Mesendoderm (in vitro differentiated cells): ENCODE measurements at regions not wholly inside any gene's neighbourhood (a gene's known extent, or its start where the extent isn't known, plus 50 kb on each side); places are given as distances from the start of the nearest gene placed in this dataset.

ENCODE experiments used
- DNase-seq: peaks from one replicate; pipeline ENCODE4 v3.0.0; 2013
- H2AK5ac ChIP-seq: 2 replicates; pipeline ENCODE4 v1.6.1; 2013; ENCODE audit warnings: low read length, inconsistent platforms
- H2BK120ac ChIP-seq: 2 replicates; pipeline ENCODE4 v1.6.1; 2013; ENCODE audit warnings: low read depth, mild to moderate bottlenecking, low read length, moderate library complexity, mixed read lengths
- H2BK15ac ChIP-seq: replicated peaks from 2 replicates; pipeline ENCODE4 v1.6.1; 2013; ENCODE audit warnings: low read depth, mild to moderate bottlenecking, moderate library complexity
- H2BK5ac ChIP-seq: 2 replicates; pipeline ENCODE4 v1.6.1; 2013; ENCODE audit warnings: low read length, inconsistent platforms
- H3K18ac ChIP-seq: 2 replicates; pipeline ENCODE4 v1.6.1; 2013; ENCODE audit warnings: mild to moderate bottlenecking, low read length, mixed read lengths
- H3K23ac ChIP-seq: one replicate; pipeline ENCODE4 v1.6.1; 2013; ENCODE audit warnings: low read length
- H3K27ac ChIP-seq: 2 replicates; pipeline ENCODE4 v1.5.1; 2013; ENCODE audit warnings: low read depth, mild to moderate bottlenecking, inconsistent platforms, low read length, moderate library complexity
- H3K27me3 ChIP-seq: 2 replicates; pipeline ENCODE4 v1.6.1; 2013; ENCODE audit warnings: low read length, control low read depth, mild to moderate bottlenecking, inconsistent platforms; ENCODE audit not compliant: insufficient read depth, poor library complexity
- H3K36me3 ChIP-seq: 2 replicates; pipeline ENCODE4 v1.6.1; 2013; ENCODE audit warnings: low read length, inconsistent platforms; ENCODE audit not compliant: control insufficient read depth, insufficient read depth
- H3K4ac ChIP-seq: one replicate; pipeline ENCODE4 v1.6.1; 2013; ENCODE audit warnings: low read depth, mild to moderate bottlenecking, low read length, moderate library complexity
- H3K4me1 ChIP-seq: 2 replicates; pipeline ENCODE4 v1.6.1; 2013; ENCODE audit warnings: low read depth, low read length, inconsistent platforms; ENCODE audit not compliant: control insufficient read depth
- H3K4me2 ChIP-seq: 2 replicates; pipeline ENCODE4 v1.6.1; 2013; ENCODE audit warnings: low read length
- H3K4me3 ChIP-seq: 2 replicates; pipeline ENCODE4 v1.5.1; 2013; ENCODE audit warnings: mild to moderate bottlenecking, low read length
- H3K56ac ChIP-seq: one replicate; pipeline ENCODE4 v1.6.1; 2013; ENCODE audit warnings: low read length
- H3K79me1 ChIP-seq: 2 replicates; pipeline ENCODE4 v1.6.1; 2013; ENCODE audit warnings: low read length, inconsistent platforms
- H3K79me2 ChIP-seq: 2 replicates; pipeline ENCODE4 v1.6.1; 2013; ENCODE audit warnings: mild to moderate bottlenecking, low read length; ENCODE audit not compliant: control insufficient read depth, insufficient read depth
- H3K9ac ChIP-seq: 2 replicates; pipeline ENCODE4 v1.6.1; 2013; ENCODE audit warnings: low read length, inconsistent platforms
- H4K5ac ChIP-seq: one replicate; pipeline ENCODE4 v1.6.1; 2013; ENCODE audit warnings: low read length
- H4K8ac ChIP-seq: one replicate; pipeline ENCODE4 v1.6.1; 2013; ENCODE audit warnings: low read depth, mild to moderate bottlenecking, control low read depth, low read length, moderate library complexity
- WGBS: extraction: QIAGEN DNeasy Blood & Tissue Kit; methylation state at CpG from one replicate; pipeline ENCODE4 v1.1.7; 2013; ENCODE audit warnings: low lambda C conversion rate, missing lambda C conversion rate; ENCODE audit not compliant: insufficient coverage; ENCODE audit errors: extremely low coverage; 5-methylcytosine and 5-hydroxymethylcytosine counted together

DNA sequence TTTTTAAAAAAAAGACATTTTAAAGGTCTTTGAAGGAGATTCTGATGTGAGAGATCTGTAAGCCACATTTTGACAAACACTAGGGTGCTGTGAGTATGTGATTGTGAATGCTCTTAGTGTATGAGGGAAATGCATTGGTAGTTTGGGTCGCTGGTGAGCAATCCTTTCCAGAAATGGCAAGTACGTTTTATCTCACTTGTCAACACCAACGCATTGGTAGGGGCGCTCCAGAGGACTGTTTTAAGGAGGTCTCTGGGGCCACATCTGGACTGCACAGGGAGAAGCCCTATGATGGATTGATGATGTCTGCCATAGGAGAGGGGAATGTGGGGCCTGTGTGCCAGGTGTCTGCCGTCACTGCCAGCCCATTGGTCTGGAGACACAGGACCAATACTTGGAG lies 522.6 kb downstream of the BNC2 start:
- no CpG with 5 or more reads among the region's 5 CpGs for WGBS
- H3K9ac ChIP-seq: no peak overlapping the region
- H3K4ac ChIP-seq: no peak overlapping the region
- no peaks in the 10 kb centered on the region for H3K79me1 ChIP-seq
- H3K4me2 ChIP-seq: no peak overlapping the region
- H2AK5ac ChIP-seq: no peak overlapping the region
- no peak overlapping the region for H3K56ac ChIP-seq
- H2BK15ac ChIP-seq: no peak overlapping the region
- no peaks in the 10 kb centered on the region for H3K79me2 ChIP-seq
- H3K4me1 ChIP-seq: peaks cover 2% of the 10 kb centered on the region
- H4K5ac ChIP-seq: no peak overlapping the region
- H2BK5ac ChIP-seq: no peak overlapping the region
- no peak overlapping the region for H4K8ac ChIP-seq
- H3K27me3 ChIP-seq: no peaks in the 10 kb centered on the region
- H3K4me3 ChIP-seq: no peak overlapping the region
- no peak for DNase-seq
- no peak overlapping the region for H3K18ac ChIP-seq
- H3K23ac ChIP-seq: no peak overlapping the region
- H3K36me3 ChIP-seq: no peaks in the 10 kb centered on the region
- no peak overlapping the region for H3K27ac ChIP-seq
- no peak overlapping the region for H2BK120ac ChIP-seq

DNA sequence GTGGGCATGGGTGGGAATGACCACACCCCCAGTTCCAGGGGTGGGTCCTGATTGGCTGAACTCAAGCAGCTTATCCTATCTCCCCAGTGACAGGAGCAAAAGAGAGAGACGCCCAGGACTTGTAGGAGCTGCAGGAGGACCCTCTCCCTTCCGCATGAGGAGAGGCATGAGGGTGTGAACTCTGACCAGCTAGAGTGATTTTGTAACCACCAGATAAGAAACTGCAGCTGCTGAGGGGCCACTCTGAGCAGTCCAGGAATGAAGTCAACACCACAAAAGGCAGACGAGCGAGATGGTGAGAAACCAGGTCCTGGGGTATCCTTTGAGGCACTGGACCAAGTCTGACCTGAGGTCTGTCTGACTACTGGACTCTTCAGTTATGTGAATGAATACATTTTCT lies 521.9 kb downstream of the BNC2 start:
- no peak overlapping the region for H4K8ac ChIP-seq
- no peaks in the 10 kb centered on the region for H3K79me2 ChIP-seq
- no peak overlapping the region for H2BK5ac ChIP-seq
- H3K4me2 ChIP-seq: no peak overlapping the region
- no peak overlapping the region for H3K23ac ChIP-seq
- no peak overlapping the region for H3K4ac ChIP-seq
- no peak overlapping the region for H3K4me3 ChIP-seq
- no peak overlapping the region for H3K18ac ChIP-seq
- no peaks in the 10 kb centered on the region for H3K36me3 ChIP-seq
- no peak overlapping the region for H3K9ac ChIP-seq
- no peaks in the 10 kb centered on the region for H3K27me3 ChIP-seq
- H2BK120ac ChIP-seq: no peak overlapping the region
- peak; percentile 36 for DNase-seq
- no peak overlapping the region for H3K27ac ChIP-seq
- no peak overlapping the region for H2BK15ac ChIP-seq
- H3K79me1 ChIP-seq: no peaks in the 10 kb centered on the region
- H3K56ac ChIP-seq: no peak overlapping the region
- H2AK5ac ChIP-seq: no peak overlapping the region
- peaks cover 2% of the 10 kb centered on the region for H3K4me1 ChIP-seq
- WGBS: no CpG with 5 or more reads among the region's 4 CpGs
- H4K5ac ChIP-seq: no peak overlapping the region

GRCh38 chr9:16352251-16352650 lies 518.2 kb downstream of the BNC2 start:
- DNase-seq: no peak
- Histone ChIP-seq H3K4me3 (no peak overlapping the region), H3K27ac (no peak overlapping the region), H3K4me2 (no peak overlapping the region), H4K5ac (no peak overlapping the region), H3K79me2 (no peaks in the 10 kb centered on the region), H3K27me3 (no peaks in the 10 kb centered on the region), H3K56ac (no peak overlapping the region), H2AK5ac (no peak overlapping the region), H3K18ac (no peak overlapping the region), H3K36me3 (no peaks in the 10 kb centered on the region), H2BK120ac (no peak overlapping the region), H3K23ac (no peak overlapping the region), H2BK5ac (no peak overlapping the region), H4K8ac (no peak overlapping the region), H2BK15ac (no peak overlapping the region), H3K79me1 (no peaks in the 10 kb centered on the region), H3K4ac (no peak overlapping the region), H3K9ac (no peak overlapping the region), H3K4me1 (no peaks in the 10 kb centered on the region)
- no CpG with 5 or more reads among the region's 1 CpG for WGBS

DNA sequence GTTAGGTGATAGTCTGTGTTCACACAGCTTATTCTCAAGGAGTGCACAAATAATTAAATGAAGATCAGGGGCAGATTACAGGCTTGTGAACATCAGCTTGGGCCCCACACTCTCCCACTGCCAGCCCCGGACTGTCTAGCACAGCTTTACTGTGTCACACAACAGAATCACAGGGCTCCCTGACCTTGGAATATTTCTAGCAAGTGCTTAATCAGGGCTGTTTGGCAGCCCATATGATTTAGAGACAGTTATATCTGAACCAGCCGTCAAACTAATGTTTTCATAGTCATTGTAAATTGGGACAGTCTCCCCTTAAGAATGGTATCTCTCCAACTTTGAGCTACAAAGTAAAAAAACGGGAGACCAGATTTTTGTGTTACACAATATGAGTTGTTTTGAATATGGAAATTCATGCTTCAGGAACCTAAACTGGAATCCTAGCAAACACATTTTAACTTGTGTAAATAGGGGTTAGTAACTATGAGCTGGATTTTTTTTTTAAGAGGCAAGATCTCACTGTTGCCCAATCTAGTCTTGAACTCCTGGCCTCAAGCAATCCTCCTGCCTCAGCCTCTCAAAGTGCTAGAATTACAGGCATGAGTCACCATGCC lies 517.6 kb downstream of the BNC2 start:
- no peaks in the 10 kb centered on the region for H3K4me1 ChIP-seq
- DNase-seq: no peak
- H3K4me3 ChIP-seq: no peak overlapping the region
- no peak overlapping the region for H2BK15ac ChIP-seq
- H4K5ac ChIP-seq: no peak overlapping the region
- H3K36me3 ChIP-seq: no peaks in the 10 kb centered on the region
- no peak overlapping the region for H3K18ac ChIP-seq
- no peak overlapping the region for H4K8ac ChIP-seq
- H3K27ac ChIP-seq: no peak overlapping the region
- no peaks in the 10 kb centered on the region for H3K27me3 ChIP-seq
- no CpG with 5 or more reads among the region's 3 CpGs for WGBS
- H3K9ac ChIP-seq: no peak overlapping the region
- H2BK120ac ChIP-seq: no peak overlapping the region
- H3K56ac ChIP-seq: no peak overlapping the region
- no peaks in the 10 kb centered on the region for H3K79me1 ChIP-seq
- no peaks in the 10 kb centered on the region for H3K79me2 ChIP-seq
- H2AK5ac ChIP-seq: no peak overlapping the region
- no peak overlapping the region for H3K4ac ChIP-seq
- H3K23ac ChIP-seq: no peak overlapping the region
- H3K4me2 ChIP-seq: no peak overlapping the region
- H2BK5ac ChIP-seq: no peak overlapping the region

DNA sequence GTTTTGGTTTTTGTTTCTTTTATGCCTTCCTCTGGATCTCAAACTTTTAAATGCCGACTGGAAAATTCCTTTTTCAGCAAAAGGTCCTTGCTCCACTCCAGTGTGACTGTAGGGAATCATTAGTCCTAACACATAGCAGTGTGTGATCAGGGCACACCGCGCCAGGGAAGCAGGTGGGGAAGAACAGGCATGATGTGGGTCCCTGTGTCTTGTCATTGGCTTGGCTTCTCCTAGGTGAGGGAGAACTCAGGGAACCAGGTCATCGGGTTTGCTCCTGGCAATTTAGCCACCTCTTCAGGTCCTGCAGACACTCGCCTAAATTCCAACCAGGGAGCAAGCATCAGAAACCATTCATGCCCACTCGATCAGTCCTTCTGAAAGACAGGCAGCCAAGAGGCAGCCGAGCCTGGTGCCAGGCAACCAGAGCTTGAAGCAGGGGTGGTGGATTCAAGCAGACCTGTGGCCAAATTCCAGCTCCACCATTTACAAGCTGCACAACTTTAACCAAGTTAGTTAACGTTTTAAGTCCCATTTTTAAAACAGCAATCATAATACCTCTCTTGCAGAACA lies 514.2 kb downstream of the BNC2 start:
- H2BK5ac ChIP-seq: no peak overlapping the region

GRCh38 chr9:16357828-16358227 lies 512.6 kb downstream of the BNC2 start:
- no peaks in the 10 kb centered on the region for H3K79me1 ChIP-seq

More for the DNA sequence above, 514.2 kb downstream of the BNC2 start:
- Histone ChIP-seq H3K79me1 (no peaks in the 10 kb centered on the region), H3K23ac (no peak overlapping the region), H3K4me2 (no peak overlapping the region), H3K9ac (no peak overlapping the region), H3K4ac (no peak overlapping the region), H3K4me3 (no peak overlapping the region), H3K27ac (no peak overlapping the region), H3K27me3 (no peaks in the 10 kb centered on the region), H3K18ac (no peak overlapping the region), H3K4me1 (no peaks in the 10 kb centered on the region), H2AK5ac (no peak overlapping the region), H2BK15ac (no peak overlapping the region), H3K36me3 (no peaks in the 10 kb centered on the region), H4K5ac (no peak overlapping the region), H3K56ac (no peak overlapping the region), H3K79me2 (no peaks in the 10 kb centered on the region), H4K8ac (no peak overlapping the region), H2BK120ac (no peak overlapping the region)
- DNase-seq: no peak
- WGBS: no CpG with 5 or more reads among the region's 8 CpGs

More at GRCh38 chr9:16357828-16358227, 512.6 kb downstream of the BNC2 start:
- H3K27me3 ChIP-seq: no peaks in the 10 kb centered on the region
- no peaks in the 10 kb centered on the region for H3K79me2 ChIP-seq
- H3K27ac ChIP-seq: no peak overlapping the region
- no peak overlapping the region for H3K4ac ChIP-seq
- H2BK5ac ChIP-seq: no peak overlapping the region
- no peak overlapping the region for H2BK15ac ChIP-seq
- H3K36me3 ChIP-seq: no peaks in the 10 kb centered on the region
- H3K9ac ChIP-seq: no peak overlapping the region
- no peak overlapping the region for H3K18ac ChIP-seq
- no peak overlapping the region for H2AK5ac ChIP-seq
- no peak overlapping the region for H3K4me2 ChIP-seq
- H3K4me3 ChIP-seq: no peak overlapping the region
- H3K23ac ChIP-seq: no peak overlapping the region
- no peak for DNase-seq
- H2BK120ac ChIP-seq: no peak overlapping the region
- WGBS: no CpG with 5 or more reads among the region's 4 CpGs
- no peak overlapping the region for H3K56ac ChIP-seq
- H3K4me1 ChIP-seq: no peaks in the 10 kb centered on the region
- H4K5ac ChIP-seq: no peak overlapping the region
- H4K8ac ChIP-seq: no peak overlapping the region
